Common myeloid progenitor, CD34-positive (primary cell): ENCODE measurements at regions not wholly inside any gene's neighbourhood (a gene's known extent, or its start where the extent isn't known, plus 50 kb on each side); places are given as distances from the start of the nearest gene placed in this dataset.

ENCODE experiments used
- CTCF ChIA-PET: fragments of 350-600 bp; sonication (Branson Sonifier 250); formaldehyde crosslinking; loops from one replicate; lab custom pipeline; 2021; ENCODE audit warnings: antibody characterized with exemption; lab: Charles Lee
- POLR2A ChIA-PET: fragments of 350-600 bp; sonication (Branson Sonifier 250); formaldehyde crosslinking; loops from one replicate; lab custom pipeline; 2021; ENCODE audit warnings: antibody characterized with exemption; lab: Charles Lee
- DNase-seq, 3 donors: peaks; one replicate each; pipeline versions ENCODE4 v3.0.0 to v3.0.0-alpha.2; 2013
- H3K27ac ChIP-seq, 2 experiments: 1 replicate in 1 of 2; 2 replicates in 1 of 2; pipeline ENCODE4 v1.7.0; 2013; ENCODE audit warnings: inconsistent platforms in 2 of 2, low read length in 2 of 2, mild to moderate bottlenecking in 2 of 2, low read depth in 1 of 2, moderate library complexity in 1 of 2; ENCODE audit not compliant: severe bottlenecking in 2 of 2, insufficient read depth in 1 of 2, poor library complexity in 1 of 2
- H3K27me3 ChIP-seq, 5 experiments: replicated peaks in 2 of 5; 1 replicate in 3 of 5; 2 replicates in 2 of 5; pipeline versions ENCODE4 v1.6.1 to v1.7.0; 2013; ENCODE audit warnings: low read length in 4 of 5, mild to moderate bottlenecking in 2 of 5, moderate library complexity in 2 of 5, inconsistent platforms in 1 of 5; ENCODE audit not compliant: insufficient read depth in 5 of 5, control insufficient read depth in 4 of 5
- H3K36me3 ChIP-seq, 4 experiments: 1 replicate in 2 of 4; 2 replicates in 2 of 4; pipeline versions ENCODE4 v1.6.1 to v1.7.0; 2013; ENCODE audit warnings: low read length in 3 of 4, control low read depth in 1 of 4, mild to moderate bottlenecking in 1 of 4; ENCODE audit not compliant: control insufficient read depth in 4 of 4, insufficient read depth in 4 of 4
- H3K4me1 ChIP-seq, 4 experiments: 1 replicate in 3 of 4; 2 replicates in 1 of 4; pipeline versions ENCODE4 v1.6.1 to v1.7.1; 2013; ENCODE audit warnings: low read length in 3 of 4, mild to moderate bottlenecking in 3 of 4, control low read depth in 1 of 4, inconsistent platforms in 1 of 4, moderate library complexity in 1 of 4; ENCODE audit not compliant: control insufficient read depth in 4 of 4, insufficient read depth in 4 of 4; ENCODE audit errors: control extremely low read depth in 1 of 4
- H3K4me3 ChIP-seq, 7 experiments: 1 replicate in 4 of 7; 2 replicates in 3 of 7; pipeline versions ENCODE4 v1.5.1 to v1.7.0; 2013; ENCODE audit warnings: mild to moderate bottlenecking in 7 of 7, low read length in 6 of 7, moderate library complexity in 6 of 7, inconsistent platforms in 2 of 7, low read depth in 2 of 7, control low read depth in 1 of 7; ENCODE audit not compliant: insufficient read depth in 4 of 7, control insufficient read depth in 1 of 7; ENCODE audit errors: extremely low read depth in 1 of 7
- H3K9me3 ChIP-seq, 5 experiments: 1 replicate in 4 of 5; 2 replicates in 1 of 5; pipeline versions ENCODE4 v1.6.1 to v1.7.1; 2013; ENCODE audit warnings: low read length in 4 of 5, mild to moderate bottlenecking in 2 of 5, inconsistent platforms in 1 of 5, low read depth in 1 of 5, moderate library complexity in 1 of 5; ENCODE audit not compliant: control insufficient read depth in 4 of 5, insufficient read depth in 2 of 5; ENCODE audit errors: control extremely low read depth in 1 of 5
- WGBS: methylation state at CpG from one replicate; pipeline ENCODE4 v1.1.5; 2013; ENCODE audit not compliant: insufficient coverage; 5-methylcytosine and 5-hydroxymethylcytosine counted together

GRCh38 chr5:106163233-106163632 lies 1507.5 kb downstream of the EFNA5 start:
- no peaks in the 10 kb centered on the region for H3K27me3 ChIP-seq
- WGBS = 93% methylated on average over 11 of the region's 12 CpGs
- no peak for DNase-seq
- no peaks in the 10 kb centered on the region for H3K9me3 ChIP-seq
- no peak overlapping the region for H3K4me3 ChIP-seq
- ChIA-PET POLR2A (no interaction called here), CTCF (no interaction called here)
- H3K36me3 ChIP-seq = no peaks in the 10 kb centered on the region
- no peaks in the 10 kb centered on the region for H3K4me1 ChIP-seq
- H3K27ac ChIP-seq = no peak overlapping the region

- POLR2A ChIA-PET = no interaction called here
Observed at GRCh38 chr5:106159616-106160015, 1511.1 kb downstream of the EFNA5 start.

GRCh38 chr5:106154280-106154716 lies 1516.4 kb downstream of the EFNA5 start:
- Histone ChIP-seq H3K4me1 (no peaks in the 10 kb centered on the region), H3K27ac (no peak overlapping the region), H3K4me3 (no peak overlapping the region), H3K27me3 (no peaks in the 10 kb centered on the region), H3K9me3 (no peaks in the 10 kb centered on the region), H3K36me3 (no peaks in the 10 kb centered on the region)
- WGBS = 98% methylated on average over 26 of the region's 35 CpGs
- POLR2A ChIA-PET = no interaction called here
- CTCF ChIA-PET = no interaction called here
- no peak for DNase-seq

More at GRCh38 chr5:106159616-106160015, 1511.1 kb downstream of the EFNA5 start:
- H3K27ac ChIP-seq = no peak overlapping the region
- no peak for DNase-seq
- H3K4me1 ChIP-seq = no peaks in the 10 kb centered on the region
- CTCF ChIA-PET = no interaction called here
- WGBS = 76% methylated on average over 2 of the region's 2 CpGs
- no peaks in the 10 kb centered on the region for H3K9me3 ChIP-seq
- H3K4me3 ChIP-seq = no peak overlapping the region
- H3K27me3 ChIP-seq = no peaks in the 10 kb centered on the region
- no peaks in the 10 kb centered on the region for H3K36me3 ChIP-seq

GRCh38 chr5:106152569-106152968 lies 1518.2 kb downstream of the EFNA5 start:
- CTCF ChIA-PET = no interaction called here

GRCh38 chr5:106142116-106142515 lies 1528.6 kb downstream of the EFNA5 start:
- no peak for DNase-seq
- Histone ChIP-seq H3K27ac (no peak overlapping the region), H3K36me3 (no peaks in the 10 kb centered on the region), H3K4me3 (no peak overlapping the region), H3K27me3 (no peaks in the 10 kb centered on the region), H3K9me3 (no peaks in the 10 kb centered on the region), H3K4me1 (no peaks in the 10 kb centered on the region)
- CTCF ChIA-PET = no interaction called here
- POLR2A ChIA-PET = no interaction called here

More at GRCh38 chr5:106152569-106152968, 1518.2 kb downstream of the EFNA5 start:
- POLR2A ChIA-PET = no interaction called here
- Histone ChIP-seq H3K4me1 (no peaks in the 10 kb centered on the region), H3K36me3 (no peaks in the 10 kb centered on the region), H3K27ac (no peak overlapping the region), H3K27me3 (no peaks in the 10 kb centered on the region), H3K9me3 (no peaks in the 10 kb centered on the region), H3K4me3 (no peak overlapping the region)
- DNase-seq = no peak
- WGBS = no CpG with 5 or more reads among the region's 1 CpG

GRCh38 chr5:106140101-106140500 lies 1530.6 kb downstream of the EFNA5 start:
- no CpG with 5 or more reads among the region's 2 CpGs for WGBS
- Histone ChIP-seq H3K36me3 (no peaks in the 10 kb centered on the region), H3K27ac (no peak overlapping the region), H3K4me3 (no peak overlapping the region), H3K9me3 (no peaks in the 10 kb centered on the region), H3K4me1 (no peaks in the 10 kb centered on the region), H3K27me3 (no peaks in the 10 kb centered on the region)
- ChIA-PET POLR2A (no interaction called here), CTCF (no interaction called here)
- DNase-seq = no peak

- POLR2A ChIA-PET = no interaction called here
Observed at GRCh38 chr5:106136061-106136460, 1534.7 kb downstream of the EFNA5 start.

More at GRCh38 chr5:106136061-106136460, 1534.7 kb downstream of the EFNA5 start:
- WGBS = 100% methylated on average over 1 of the region's 2 CpGs
- Histone ChIP-seq H3K9me3 (no peaks in the 10 kb centered on the region), H3K27me3 (no peaks in the 10 kb centered on the region), H3K4me1 (no peaks in the 10 kb centered on the region), H3K4me3 (no peak overlapping the region), H3K27ac (no peak overlapping the region), H3K36me3 (no peaks in the 10 kb centered on the region)
- no peak for DNase-seq
- CTCF ChIA-PET = no interaction called here
